NCI-H1105 treated with DMSO at 0.1 percent for 48 hours (cell line): ENCODE measurements at regions not wholly inside any gene's neighbourhood (a gene's known extent, or its start where the extent isn't known, plus 50 kb on each side); places are given as distances from the start of the nearest gene placed in this dataset.

Experiments
- DNase-seq: peaks from one replicate; lab custom pipeline; 2025; lab: John Stamatoyannopoulos, UW

- no peak for DNase-seq
Observed at GRCh38 chr18:44500808-44501610, 179.7 kb upstream of the SETBP1 start.

GRCh38 chr18:44502221-44502620 is 178.5 kb upstream of the SETBP1 start:
- DNase-seq = no peak

GRCh38 chr18:44502790-44503189 is 177.9 kb upstream of the SETBP1 start:
- no peak for DNase-seq

GRCh38 chr18:44503854-44504253 is 176.8 kb upstream of the SETBP1 start:
- no peak for DNase-seq

GRCh38 chr18:44507729-44508325 is 172.9 kb upstream of the SETBP1 start:
- no peak for DNase-seq

- DNase-seq = no peak
Observed at GRCh38 chr18:44508474-44508873, 172.2 kb upstream of the SETBP1 start.

- DNase-seq = no peak
Observed at GRCh38 chr18:44509048-44509447, 171.6 kb upstream of the SETBP1 start.

- DNase-seq = no peak
Observed at GRCh38 chr18:44510390-44510789, 170.3 kb upstream of the SETBP1 start.

GRCh38 chr18:44513233-44513632 is 167.5 kb upstream of the SETBP1 start:
- no peak for DNase-seq

GRCh38 chr18:44514106-44514505 is 166.6 kb upstream of the SETBP1 start:
- peak; percentile 67 for DNase-seq

GRCh38 chr18:44514766-44515165 is 165.9 kb upstream of the SETBP1 start:
- DNase-seq = no peak

- no peak for DNase-seq
Observed at GRCh38 chr18:44516450-44516849, 164.2 kb upstream of the SETBP1 start.

- no peak for DNase-seq
Observed at GRCh38 chr18:44517136-44517535, 163.6 kb upstream of the SETBP1 start.

- DNase-seq = no peak
Observed at GRCh38 chr18:44518091-44518615, 162.5 kb upstream of the SETBP1 start.

GRCh38 chr18:44518666-44519065 is 162.0 kb upstream of the SETBP1 start:
- DNase-seq = no peak

GRCh38 chr18:44520981-44521667 is 159.6 kb upstream of the SETBP1 start:
- DNase-seq = no peak

GRCh38 chr18:44521668-44522022 is 159.0 kb upstream of the SETBP1 start:
- DNase-seq = no peak

GRCh38 chr18:44526705-44527415 is 153.8 kb upstream of the SETBP1 start:
- no peak for DNase-seq

- DNase-seq = no peak
Observed at GRCh38 chr18:44533071-44533470, 147.6 kb upstream of the SETBP1 start.

GRCh38 chr18:44536046-44536445 is 144.6 kb upstream of the SETBP1 start:
- no peak for DNase-seq

- DNase-seq = no peak
Observed at GRCh38 chr18:44536619-44537018, 144.1 kb upstream of the SETBP1 start.

GRCh38 chr18:44537526-44537925 is 143.2 kb upstream of the SETBP1 start:
- DNase-seq = no peak
